ENCODE measurements at regions not wholly inside any gene's neighbourhood (a gene's known extent, or its start where the extent isn't known, plus 50 kb on each side); places are given as distances from the start of the nearest gene placed in this dataset.

GRCh38 chr6:117079951-117080350 lies 185.4 kb upstream of the VGLL2 start:
- TF ChIP-seq CTCF (IDR thresholded peaks at IDR 0.05) (no peak), POLR2A (IDR thresholded peaks at IDR 0.05) (no peak)

Data from heart left ventricle (tissue), 13 donors.